Inferior parietal cortex (tissue), 1 donor: ENCODE measurements at regions not wholly inside any gene's neighbourhood (a gene's known extent, or its start where the extent isn't known, plus 50 kb on each side); places are given as distances from the start of the nearest gene placed in this dataset.

Source experiments
- DNase-seq: peaks from one replicate; pipeline ENCODE4 v3.0.0-alpha.2; 2016; ENCODE audit errors: extremely low spot score

- DNase-seq = no peak
Measured at GRCh38 chr10:91036807-91037411, 116.0 kb upstream of the ANKRD1 start.

- no peak for DNase-seq
Measured at GRCh38 chr10:91038971-91039370, 118.1 kb upstream of the ANKRD1 start.

GRCh38 chr10:91040343-91040742 lies 119.5 kb upstream of the ANKRD1 start:
- DNase-seq = no peak

GRCh38 chr10:91042069-91042468 lies 121.2 kb upstream of the ANKRD1 start:
- no peak for DNase-seq

GRCh38 chr10:91043173-91043910 lies 122.5 kb upstream of the ANKRD1 start:
- DNase-seq = no peak

- DNase-seq = no peak
Measured at GRCh38 chr10:91046869-91047268, 126.0 kb upstream of the ANKRD1 start.

- DNase-seq = no peak
Measured at GRCh38 chr10:91048380-91048779, 127.5 kb upstream of the ANKRD1 start.

GRCh38 chr10:91049296-91049987 lies 128.6 kb upstream of the ANKRD1 start:
- DNase-seq = no peak

GRCh38 chr10:91049988-91050360 lies 129.1 kb upstream of the ANKRD1 start:
- DNase-seq = no peak

GRCh38 chr10:91050371-91051034 lies 129.6 kb upstream of the ANKRD1 start:
- DNase-seq = no peak

GRCh38 chr10:91051829-91052228 lies 130.9 kb upstream of the ANKRD1 start:
- peak; percentile 80 for DNase-seq

GRCh38 chr10:91054325-91054724 lies 133.4 kb upstream of the ANKRD1 start:
- no peak for DNase-seq

- DNase-seq = no peak
Measured at GRCh38 chr10:91061187-91061586, 140.3 kb upstream of the ANKRD1 start.

GRCh38 chr10:91061608-91062007 lies 140.7 kb upstream of the ANKRD1 start:
- no peak for DNase-seq

GRCh38 chr10:91062091-91062490 lies 141.2 kb upstream of the ANKRD1 start:
- no peak for DNase-seq

- no peak for DNase-seq
Measured at GRCh38 chr10:91071786-91072185, 148.7 kb upstream of the PCGF5 start.

GRCh38 chr10:91073286-91073979 lies 147.0 kb upstream of the PCGF5 start:
- no peak for DNase-seq

- DNase-seq = no peak
Measured at GRCh38 chr10:91076991-91077548, 143.4 kb upstream of the PCGF5 start.

GRCh38 chr10:91077549-91078071 lies 142.9 kb upstream of the PCGF5 start:
- peak; percentile 32 for DNase-seq

GRCh38 chr10:91080776-91081175 lies 139.7 kb upstream of the PCGF5 start:
- no peak for DNase-seq

- DNase-seq = no peak
Measured at GRCh38 chr10:91082447-91082846, 138.0 kb upstream of the PCGF5 start.
